CD8-positive, alpha-beta memory T cell (primary cell): ENCODE measurements at regions not wholly inside any gene's neighbourhood (a gene's known extent, or its start where the extent isn't known, plus 50 kb on each side); places are given as distances from the start of the nearest gene placed in this dataset.
A peak's percentile ranks its signal among the peaks of the same experiment; 100 is the strongest.

ENCODE experiments used
- CTCF ChIA-PET: fragments of 350-600 bp; sonication (Branson Sonifier 250); formaldehyde crosslinking; loops from one replicate; lab custom pipeline; 2021; ENCODE audit warnings: antibody characterized with exemption; lab: Charles Lee
- POLR2A ChIA-PET: fragments of 350-600 bp; sonication (Branson Sonifier 250); formaldehyde crosslinking; loops from one replicate; lab custom pipeline; 2021; ENCODE audit warnings: antibody characterized with exemption; lab: Charles Lee
- DNase-seq, 5 donors: peaks; one replicate each; pipeline versions ENCODE4 v3.0.0 to v3.0.0-alpha.2; 2020 to 2022; ENCODE audit warnings: mixed read lengths in 1 of 5
- H3K27ac ChIP-seq: one replicate; pipeline ENCODE4 v1.7.0; 2013; ENCODE audit warnings: low read depth, mild to moderate bottlenecking, low read length, moderate library complexity
- H3K27me3 ChIP-seq: 2 replicates; pipeline ENCODE4 v1.7.0; 2013; ENCODE audit warnings: low read length, mild to moderate bottlenecking; ENCODE audit not compliant: insufficient read depth, poor library complexity, severe bottlenecking
- H3K36me3 ChIP-seq: 2 replicates; pipeline ENCODE4 v1.7.0; 2013; ENCODE audit warnings: mild to moderate bottlenecking, low read length, moderate library complexity; ENCODE audit not compliant: insufficient read depth
- H3K4me1 ChIP-seq: 2 replicates; pipeline ENCODE4 v1.7.0; 2013; ENCODE audit warnings: mild to moderate bottlenecking, low read length, moderate library complexity; ENCODE audit not compliant: insufficient read depth
- H3K4me3 ChIP-seq: 2 replicates; pipeline ENCODE4 v1.7.0; 2013; ENCODE audit warnings: mild to moderate bottlenecking, low read length
- H3K9me3 ChIP-seq: 2 replicates; pipeline ENCODE4 v1.7.0; 2013; ENCODE audit warnings: mild to moderate bottlenecking, low read length
- H3K27ac Mint-ChIP-seq, 8 donors: one replicate each; pipeline ENCODE4 v1.8.0; 2020 to 2021; ENCODE audit warnings: mixed read lengths in 8 of 8, mild to moderate bottlenecking in 6 of 8, inconsistent platforms in 3 of 8, moderate library complexity in 3 of 8
- H3K27me3 Mint-ChIP-seq, 2 donors: one replicate each; pipeline ENCODE4 v1.8.0; 2020 to 2021; ENCODE audit warnings: mixed read lengths in 2 of 2, mild to moderate bottlenecking in 1 of 2, moderate library complexity in 1 of 2
- H3K36me3 Mint-ChIP-seq, 3 donors: one replicate each; pipeline ENCODE4 v1.8.0; 2020 to 2021; ENCODE audit warnings: mixed read lengths in 3 of 3, inconsistent platforms in 1 of 3, mild to moderate bottlenecking in 1 of 3
- H3K4me1 Mint-ChIP-seq, 3 donors: one replicate each; pipeline ENCODE4 v1.8.0; 2020 to 2021; ENCODE audit warnings: mixed read lengths in 3 of 3, inconsistent platforms in 1 of 3, mild to moderate bottlenecking in 1 of 3
- H3K4me3 Mint-ChIP-seq, 7 donors: one replicate each; pipeline ENCODE4 v1.8.0; 2020 to 2021; ENCODE audit warnings: mixed read lengths in 7 of 7, mild to moderate bottlenecking in 6 of 7, moderate library complexity in 4 of 7, inconsistent platforms in 2 of 7
- H3K9me3 Mint-ChIP-seq, 5 donors: one replicate each; pipeline ENCODE4 v1.8.0; 2020 to 2022; ENCODE audit warnings: mixed read lengths in 5 of 5, mild to moderate bottlenecking in 3 of 5, moderate library complexity in 2 of 5, inconsistent platforms in 1 of 5

GRCh38 chr4:108398316-108398715 is 222.1 kb upstream of the RPL34 start:
- ChIA-PET POLR2A (no interaction called here), CTCF (no interaction called here)
- DNase-seq: peak in 1 of 5 donors; percentile 8
- Histone ChIP-seq H3K27me3 (no peaks in the 10 kb centered on the region), H3K27ac (no peak overlapping the region), H3K36me3 (no peaks in the 10 kb centered on the region), H3K9me3 (no peaks in the 10 kb centered on the region), H3K4me3 (no peak overlapping the region), H3K4me1 (no peaks in the 10 kb centered on the region)
- Mint-ChIP-seq H3K4me3 (no peak overlapping the region), H3K36me3 (no peaks in the 10 kb centered on the region), H3K27me3 (no peaks in the 10 kb centered on the region), H3K27ac (no peak overlapping the region), H3K4me1 (no peaks in the 10 kb centered on the region), H3K9me3 (no peaks in the 10 kb centered on the region)

GRCh38 chr4:108397850-108398249 is 222.5 kb upstream of the RPL34 start:
- no peaks in the 10 kb centered on the region for H3K36me3 Mint-ChIP-seq
- H3K27me3 Mint-ChIP-seq: no peaks in the 10 kb centered on the region
- Histone ChIP-seq H3K4me1 (no peaks in the 10 kb centered on the region), H3K27ac (no peak overlapping the region), H3K36me3 (no peaks in the 10 kb centered on the region), H3K9me3 (no peaks in the 10 kb centered on the region), H3K4me3 (no peak overlapping the region), H3K27me3 (no peaks in the 10 kb centered on the region)
- H3K4me1 Mint-ChIP-seq: no peaks in the 10 kb centered on the region
- ChIA-PET CTCF (no interaction called here), POLR2A (no interaction called here)
- no peak overlapping the region for H3K4me3 Mint-ChIP-seq
- H3K27ac Mint-ChIP-seq: no peak overlapping the region
- no peak for DNase-seq
- H3K9me3 Mint-ChIP-seq: no peaks in the 10 kb centered on the region

- POLR2A ChIA-PET: no interaction called here
- H3K27me3 Mint-ChIP-seq: no peaks in the 10 kb centered on the region
- H3K27me3 ChIP-seq: no peaks in the 10 kb centered on the region
Observed at GRCh38 chr4:108396900-108397497, 223.4 kb upstream of the RPL34 start.

GRCh38 chr4:108395786-108396185 is 224.6 kb upstream of the RPL34 start:
- H3K27ac ChIP-seq: no peak overlapping the region
- no peaks in the 10 kb centered on the region for H3K36me3 ChIP-seq
- no peak overlapping the region for H3K4me3 Mint-ChIP-seq
- H3K4me1 ChIP-seq: no peaks in the 10 kb centered on the region
- no peaks in the 10 kb centered on the region for H3K9me3 Mint-ChIP-seq
- H3K4me1 Mint-ChIP-seq: no peaks in the 10 kb centered on the region
- POLR2A ChIA-PET: no interaction called here
- H3K27me3 ChIP-seq: no peaks in the 10 kb centered on the region
- H3K9me3 ChIP-seq: no peaks in the 10 kb centered on the region
- H3K27me3 Mint-ChIP-seq: no peaks in the 10 kb centered on the region
- no peaks in the 10 kb centered on the region for H3K36me3 Mint-ChIP-seq
- no peak for DNase-seq
- CTCF ChIA-PET: no interaction called here
- no peak overlapping the region for H3K4me3 ChIP-seq
- H3K27ac Mint-ChIP-seq: no peak overlapping the region

More at GRCh38 chr4:108396900-108397497, 223.4 kb upstream of the RPL34 start:
- CTCF ChIA-PET: no interaction called here
- Histone ChIP-seq H3K4me3 (no peak overlapping the region), H3K27ac (no peak overlapping the region), H3K4me1 (no peaks in the 10 kb centered on the region), H3K36me3 (no peaks in the 10 kb centered on the region), H3K9me3 (no peaks in the 10 kb centered on the region)
- DNase-seq: no peak
- Mint-ChIP-seq H3K9me3 (no peaks in the 10 kb centered on the region), H3K4me3 (no peak overlapping the region), H3K36me3 (no peaks in the 10 kb centered on the region), H3K4me1 (no peaks in the 10 kb centered on the region), H3K27ac (no peak overlapping the region)

- Histone ChIP-seq H3K36me3 (no peaks in the 10 kb centered on the region), H3K27ac (no peak overlapping the region), H3K9me3 (no peaks in the 10 kb centered on the region), H3K4me1 (no peaks in the 10 kb centered on the region), H3K4me3 (no peak overlapping the region), H3K27me3 (no peaks in the 10 kb centered on the region)
- Mint-ChIP-seq H3K27me3 (no peaks in the 10 kb centered on the region), H3K9me3 (no peaks in the 10 kb centered on the region), H3K4me3 (no peak overlapping the region), H3K27ac (no peak overlapping the region), H3K4me1 (no peaks in the 10 kb centered on the region), H3K36me3 (no peaks in the 10 kb centered on the region)
- ChIA-PET POLR2A (no interaction called here), CTCF (no interaction called here)
- DNase-seq: no peak
Observed at GRCh38 chr4:108393890-108394472, 225.2 kb upstream of the LEF1 start.

- H3K27ac ChIP-seq: no peak overlapping the region
- Mint-ChIP-seq H3K9me3 (no peaks in the 10 kb centered on the region), H3K4me3 (no peak overlapping the region), H3K36me3 (no peaks in the 10 kb centered on the region), H3K27ac (no peak overlapping the region), H3K27me3 (peaks cover 0 to 3% of the 10 kb centered on the region in 2 donors), H3K4me1 (no peaks in the 10 kb centered on the region)
- H3K4me3 ChIP-seq: no peak overlapping the region
- no peaks in the 10 kb centered on the region for H3K27me3 ChIP-seq
- no peaks in the 10 kb centered on the region for H3K36me3 ChIP-seq
- no peaks in the 10 kb centered on the region for H3K4me1 ChIP-seq
- ChIA-PET POLR2A (no interaction called here), CTCF (no interaction called here)
- no peaks in the 10 kb centered on the region for H3K9me3 ChIP-seq
- no peak for DNase-seq
Observed at GRCh38 chr4:108391701-108392455, 223.1 kb upstream of the LEF1 start.

GRCh38 chr4:108385076-108385475 is 216.3 kb upstream of the LEF1 start:
- Mint-ChIP-seq H3K9me3 (peaks cover 0 to 2% (median 0%) of the 10 kb centered on the region in 5 donors), H3K27me3 (peaks cover 11 to 14% of the 10 kb centered on the region in 2 donors), H3K36me3 (no peaks in the 10 kb centered on the region), H3K27ac (no peak overlapping the region), H3K4me3 (no peak overlapping the region), H3K4me1 (no peaks in the 10 kb centered on the region)
- no peak overlapping the region for H3K27ac ChIP-seq
- ChIA-PET CTCF (no interaction called here), POLR2A (no interaction called here)
- H3K36me3 ChIP-seq: no peaks in the 10 kb centered on the region
- no peaks in the 10 kb centered on the region for H3K27me3 ChIP-seq
- no peaks in the 10 kb centered on the region for H3K9me3 ChIP-seq
- H3K4me1 ChIP-seq: no peaks in the 10 kb centered on the region
- DNase-seq: no peak
- no peak overlapping the region for H3K4me3 ChIP-seq

- CTCF ChIA-PET: no interaction called here
- H3K4me1 ChIP-seq: no peaks in the 10 kb centered on the region
- H3K9me3 ChIP-seq: no peaks in the 10 kb centered on the region
- H3K4me3 ChIP-seq: no peak overlapping the region
- H3K27me3 Mint-ChIP-seq: peaks cover 12 to 14% of the 10 kb centered on the region in 2 donors
- H3K4me1 Mint-ChIP-seq: no peaks in the 10 kb centered on the region
- H3K27ac Mint-ChIP-seq: no peak overlapping the region
- H3K27ac ChIP-seq: no peak overlapping the region
- no peaks in the 10 kb centered on the region for H3K36me3 ChIP-seq
- no peak for DNase-seq
- no peak overlapping the region for H3K4me3 Mint-ChIP-seq
- H3K27me3 ChIP-seq: no peaks in the 10 kb centered on the region
- H3K36me3 Mint-ChIP-seq: no peaks in the 10 kb centered on the region
- H3K9me3 Mint-ChIP-seq: peaks cover 0 to 2% (median 0%) of the 10 kb centered on the region in 5 donors
- POLR2A ChIA-PET: no interaction called here
Observed at GRCh38 chr4:108384544-108384943, 215.8 kb upstream of the LEF1 start.
